Stimulated activated CD8-positive, alpha-beta memory T cell treated with anti-CD3 and anti-CD28 coated beads, Interleukin-15, amount 100 ng/mL, for 24 hours (primary cell): ENCODE measurements at regions not wholly inside any gene's neighbourhood (a gene's known extent, or its start where the extent isn't known, plus 50 kb on each side); places are given as distances from the start of the nearest gene placed in this dataset.
"Not testable (repeated sequence)": the region's sequence is repeated elsewhere in the genome, so short reads cannot be mapped to it uniquely, and the experiment has no call there.

Experiments used
- DNase-seq: peaks from one replicate; pipeline ENCODE4 v3.0.0-alpha.2; 2020; ENCODE audit warnings: low read depth

DNA sequence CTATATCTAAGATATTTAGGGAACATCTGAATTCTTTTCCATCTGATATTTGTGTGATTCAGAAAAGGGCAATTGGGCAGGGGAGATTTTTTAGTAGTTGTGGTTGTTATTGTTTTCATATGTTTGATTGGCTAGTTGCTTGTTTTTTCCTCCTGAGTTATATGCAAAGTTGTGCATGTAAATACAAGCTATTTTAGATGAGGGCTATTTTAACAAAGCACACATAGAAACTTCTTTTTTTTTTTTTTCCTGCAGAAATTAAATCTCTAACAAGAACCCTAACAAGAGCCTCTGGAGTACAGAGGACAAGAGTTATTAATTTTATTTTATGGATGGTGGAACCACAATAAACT, 559.1 kb downstream of the CETN3 start:
- DNase-seq: no peak

DNA sequence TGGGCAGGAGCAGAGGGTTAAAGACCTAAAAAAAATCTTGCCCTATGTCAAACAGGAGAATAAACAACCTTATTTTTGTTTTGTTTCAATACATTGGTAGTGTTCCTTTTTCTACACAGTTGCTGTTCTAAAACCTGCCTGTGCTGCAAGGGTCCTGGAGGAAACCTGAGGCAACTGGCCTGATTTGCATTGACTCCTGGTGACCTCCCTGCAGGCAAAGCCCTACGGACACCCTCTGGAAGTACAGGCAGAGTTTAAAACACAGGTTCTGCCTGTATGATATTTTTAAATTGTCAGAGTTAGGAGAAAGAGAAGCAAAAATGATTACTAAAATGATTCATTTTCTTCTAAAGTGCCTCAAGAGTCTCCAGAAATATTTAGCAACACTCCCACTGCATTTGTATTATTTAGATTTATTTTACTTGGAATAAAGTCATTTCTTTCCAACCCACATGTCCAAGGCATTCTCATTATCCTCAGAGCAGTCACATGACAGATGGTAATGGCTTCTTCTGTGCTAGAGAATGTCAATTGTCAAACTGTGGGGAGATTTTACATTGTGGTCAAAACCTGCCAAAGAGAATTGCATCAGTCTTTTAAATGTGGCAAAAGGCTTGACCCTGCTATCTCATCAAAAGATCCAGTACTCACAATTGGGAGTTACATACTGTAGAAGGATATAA, 559.6 kb downstream of the CETN3 start:
- DNase-seq: no peak

DNA sequence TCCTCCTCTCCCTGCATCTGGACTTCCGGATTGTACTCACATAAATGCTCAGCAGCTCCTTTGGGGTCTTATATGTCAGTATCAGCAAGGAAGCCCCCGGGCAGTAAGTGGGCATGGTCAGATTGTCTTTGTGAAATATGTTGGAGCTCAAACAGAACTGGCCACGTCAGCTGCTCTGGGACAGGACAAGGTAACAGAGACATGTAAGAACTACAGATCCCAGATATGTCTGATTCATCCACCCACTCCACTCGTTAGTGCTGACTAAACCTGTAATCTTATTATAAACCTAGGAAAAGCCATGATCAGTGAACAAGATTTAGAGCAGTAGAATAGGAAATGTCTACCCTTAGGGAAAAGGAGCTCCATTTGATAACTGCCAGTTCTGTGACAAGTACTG, 561.8 kb downstream of the CETN3 start:
- DNase-seq: no peak

DNA sequence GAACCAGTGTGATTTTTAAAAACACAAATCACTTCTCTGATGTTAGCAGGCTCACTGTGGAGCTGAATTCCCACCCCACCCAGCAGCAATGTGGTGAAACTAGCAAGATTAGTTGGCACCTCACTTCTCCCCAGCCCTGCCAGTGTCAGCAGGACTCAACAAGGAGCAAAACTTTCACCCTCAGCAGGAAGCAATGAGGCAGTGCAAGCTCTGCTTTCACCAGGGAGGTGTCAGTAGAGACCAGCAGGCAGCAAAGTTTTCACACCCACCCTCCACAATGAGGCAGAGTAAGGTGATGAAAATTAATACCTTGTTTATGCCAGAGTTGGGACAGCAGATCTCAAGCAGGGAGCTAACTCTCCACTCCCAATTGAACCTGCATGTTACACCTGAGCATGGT, 565.0 kb downstream of the CETN3 start:
- DNase-seq: no peak

DNA sequence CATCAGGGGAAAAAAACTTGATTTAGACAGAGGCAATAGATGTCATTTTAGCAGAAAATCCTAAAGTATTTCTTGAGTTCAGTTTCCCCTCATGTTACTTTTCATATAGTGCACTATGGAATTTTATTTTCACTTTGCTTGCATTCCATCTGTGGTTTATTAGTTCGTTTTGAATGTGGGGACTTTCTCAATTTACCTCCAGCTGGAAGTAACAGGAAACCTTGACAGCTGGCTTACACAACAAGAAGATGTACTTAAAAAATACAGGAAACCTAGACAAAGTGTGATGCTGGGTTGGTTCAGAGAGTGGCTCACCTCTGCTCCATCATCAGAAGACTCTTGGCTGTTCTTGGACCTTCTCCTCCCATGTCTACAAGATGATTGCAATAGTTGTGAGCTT, 567.0 kb downstream of the CETN3 start:
- no peak for DNase-seq

DNA sequence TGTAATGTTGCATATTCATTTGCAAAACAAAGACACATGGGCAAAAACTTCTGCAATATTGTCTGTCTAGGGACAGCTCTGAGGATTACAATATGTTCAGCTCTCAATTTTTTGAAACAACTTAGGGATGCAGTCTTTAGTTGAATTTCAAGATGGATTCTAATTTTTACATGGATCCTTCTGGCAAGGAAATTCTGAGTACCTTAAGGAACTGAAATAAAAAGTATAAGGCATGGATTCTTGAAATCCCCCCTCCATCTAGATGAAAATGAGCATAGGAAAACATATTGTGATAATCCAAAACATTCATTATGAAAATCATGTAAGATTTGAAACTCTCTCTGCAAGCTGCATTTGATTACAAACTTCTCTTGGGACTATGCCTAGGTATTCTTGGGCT, 568.6 kb downstream of the CETN3 start:
- no peak for DNase-seq

DNA sequence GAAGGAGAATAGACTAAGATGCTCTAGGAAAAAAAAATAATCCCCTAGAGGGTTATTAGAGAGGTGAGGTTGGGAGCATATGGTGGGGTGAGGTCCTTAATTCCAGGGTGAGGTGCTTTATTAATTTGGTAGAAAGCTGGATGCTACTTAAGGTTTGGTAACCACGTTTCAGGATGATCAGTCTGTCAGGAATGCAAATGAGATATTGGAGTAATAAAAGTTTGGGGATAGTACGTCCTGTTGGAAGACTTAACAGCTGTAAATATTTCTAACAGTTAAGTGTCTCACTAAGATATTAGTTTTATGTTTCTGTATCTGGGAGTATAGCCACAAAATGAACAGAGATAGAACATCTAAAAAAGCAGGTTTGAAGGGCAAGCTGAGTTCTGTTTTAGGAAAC, 578.9 kb downstream of the CETN3 start:
- DNase-seq: no peak

DNA sequence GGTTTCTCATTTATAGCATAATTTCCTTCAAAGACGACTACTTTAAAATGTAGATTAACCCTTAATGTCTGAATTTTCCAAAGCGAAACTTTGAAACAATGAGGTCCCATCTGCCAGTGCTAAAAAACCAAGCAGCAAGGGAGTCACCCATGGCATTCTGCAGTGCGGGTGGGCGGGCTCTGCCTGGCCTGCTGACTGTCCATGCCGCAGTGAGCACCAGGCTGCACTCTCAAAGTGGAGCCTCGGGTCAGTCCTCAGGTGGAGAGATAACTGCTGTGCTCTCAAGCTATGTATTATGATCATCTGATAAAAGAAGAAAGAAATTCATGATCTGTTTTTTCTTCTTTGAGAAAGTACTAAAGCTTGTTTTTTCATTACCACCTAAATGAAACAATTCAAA, 581.6 kb downstream of the CETN3 start:
- DNase-seq: no peak

DNA sequence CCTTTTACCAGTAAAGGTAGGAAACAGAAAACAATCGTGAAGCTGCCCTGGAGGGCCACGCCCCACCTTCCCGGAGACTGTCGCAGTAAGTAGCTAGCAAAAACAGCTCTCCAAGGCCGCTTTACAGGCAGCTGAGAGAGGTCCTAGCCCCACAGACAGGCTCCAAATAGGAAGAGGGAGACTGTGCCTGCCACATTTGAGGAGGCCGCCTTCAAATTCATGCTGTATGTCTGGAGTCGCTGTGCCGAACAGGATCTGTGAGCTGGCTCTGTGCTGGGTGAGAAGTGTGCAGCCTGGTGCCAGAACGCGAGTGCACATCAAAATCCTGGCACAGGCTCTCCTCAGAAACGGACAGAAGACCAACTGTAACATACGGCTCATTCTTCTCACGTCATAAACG, 582.2 kb downstream of the CETN3 start:
- no peak for DNase-seq

DNA sequence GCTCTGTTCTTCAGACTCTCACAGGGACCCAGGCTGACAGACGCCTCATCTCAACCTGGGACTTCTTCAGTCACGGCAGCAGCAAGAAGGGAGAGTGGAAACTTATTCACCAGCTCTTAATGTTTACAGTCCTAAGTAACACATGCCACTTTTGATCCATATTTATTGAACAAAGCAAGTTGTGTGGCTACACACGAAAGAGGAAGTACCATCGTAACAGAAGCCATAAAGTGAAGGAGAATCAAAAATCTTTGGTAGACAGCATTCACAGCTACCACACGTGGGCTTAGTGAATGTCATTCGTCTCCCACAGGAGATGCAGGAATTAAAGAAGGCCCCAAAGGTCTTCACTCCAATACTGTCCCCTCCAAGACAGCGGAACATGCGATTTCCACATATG, 582.6 kb downstream of the CETN3 start:
- DNase-seq: no peak

DNA sequence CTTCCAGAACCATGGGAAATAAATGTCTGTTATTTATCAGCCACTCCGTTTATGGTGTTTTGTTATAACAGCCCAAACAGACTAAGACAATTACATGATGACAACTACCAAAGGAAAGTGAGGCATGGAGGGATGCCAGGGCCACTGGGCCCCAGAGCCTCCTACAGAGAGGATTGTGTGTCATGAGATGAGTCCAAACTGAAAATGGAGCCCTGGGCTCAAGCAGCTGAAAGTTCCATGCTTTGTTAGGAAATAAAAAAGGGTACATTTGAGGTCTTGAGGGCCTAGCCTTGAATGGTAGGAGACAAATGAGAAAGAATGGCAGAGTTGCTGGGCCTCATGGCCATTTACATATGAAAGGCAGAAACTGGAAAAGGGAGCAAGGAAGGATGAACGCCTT, 586.5 kb downstream of the CETN3 start:
- no peak for DNase-seq

DNA sequence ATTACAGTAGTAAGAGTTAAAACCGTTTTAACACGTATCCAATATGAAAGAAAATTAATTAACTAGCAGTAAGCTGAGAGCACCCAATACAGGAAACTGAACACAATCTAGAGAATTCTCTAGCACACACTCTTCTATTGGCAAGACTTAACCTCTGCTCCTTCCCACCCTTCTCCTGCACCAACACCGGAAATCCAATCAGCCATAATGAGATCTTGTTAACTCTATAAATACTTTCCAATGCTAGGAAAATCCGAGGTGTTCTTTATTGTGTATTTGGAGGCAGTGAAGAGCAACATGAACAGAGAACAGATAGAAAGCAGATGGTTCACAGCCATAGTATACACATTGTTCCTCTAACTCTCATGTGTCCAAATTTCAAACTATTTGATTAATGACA, 591.7 kb downstream of the CETN3 start:
- no peak for DNase-seq

DNA sequence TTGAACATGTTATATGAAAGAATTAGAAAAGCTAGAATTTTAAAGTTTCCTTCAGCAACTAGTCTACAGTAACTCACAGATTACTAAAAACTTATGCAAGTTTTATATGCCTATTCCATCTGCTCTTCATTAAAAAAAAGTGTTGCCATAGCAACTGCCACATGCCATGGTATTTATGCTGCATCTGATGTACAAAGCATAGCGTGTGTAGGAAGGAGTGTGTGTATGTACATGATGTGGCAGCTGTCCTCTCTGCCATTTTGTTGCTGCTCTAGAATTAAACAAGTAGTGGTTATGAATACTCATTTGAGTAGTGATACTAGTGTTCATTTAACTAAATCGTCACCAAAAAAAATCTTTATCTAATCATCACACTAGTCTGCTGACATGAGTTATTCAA, 593.5 kb downstream of the CETN3 start:
- no peak for DNase-seq

DNA sequence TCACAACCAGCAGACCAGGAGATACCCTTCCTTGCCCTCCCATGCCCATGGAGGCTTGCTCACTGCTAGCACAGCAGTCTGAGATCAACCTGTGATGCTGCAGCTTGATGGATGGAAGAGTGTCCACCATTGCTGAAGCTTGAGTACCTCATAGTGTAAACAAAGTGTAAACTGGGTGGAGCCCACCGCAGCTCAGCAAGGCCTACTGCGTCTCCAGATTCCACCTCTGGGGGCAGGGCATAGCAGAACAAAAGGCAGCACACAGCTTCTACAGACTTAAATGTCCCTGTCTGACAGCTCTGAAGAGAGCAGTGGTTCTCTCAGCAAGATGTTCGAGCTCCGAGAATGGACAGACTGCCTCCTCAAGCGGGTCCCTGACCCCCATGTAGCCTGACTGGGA, 608.8 kb downstream of the CETN3 start:
- not testable (repeated sequence) for DNase-seq

DNA sequence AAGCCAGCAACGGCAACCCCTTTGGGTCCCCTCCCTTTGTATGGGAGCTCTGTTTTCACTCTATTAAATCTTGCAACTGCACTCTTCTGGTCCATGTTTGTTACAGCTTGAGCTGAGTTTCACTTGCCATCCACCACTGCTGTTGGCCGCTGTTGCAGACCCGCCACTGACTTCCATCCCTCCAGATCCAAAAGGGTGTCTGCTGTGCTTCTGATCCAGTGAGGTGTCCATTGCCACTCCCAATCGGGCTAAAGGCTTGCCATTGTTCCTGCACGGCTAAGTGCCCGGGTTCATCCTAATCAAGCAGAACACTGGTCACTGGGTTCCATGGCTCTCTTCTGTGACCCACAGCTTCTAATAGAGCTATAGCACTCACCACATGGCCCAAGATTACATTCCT, 615.1 kb downstream of the CETN3 start:
- not testable (repeated sequence) for DNase-seq

DNA sequence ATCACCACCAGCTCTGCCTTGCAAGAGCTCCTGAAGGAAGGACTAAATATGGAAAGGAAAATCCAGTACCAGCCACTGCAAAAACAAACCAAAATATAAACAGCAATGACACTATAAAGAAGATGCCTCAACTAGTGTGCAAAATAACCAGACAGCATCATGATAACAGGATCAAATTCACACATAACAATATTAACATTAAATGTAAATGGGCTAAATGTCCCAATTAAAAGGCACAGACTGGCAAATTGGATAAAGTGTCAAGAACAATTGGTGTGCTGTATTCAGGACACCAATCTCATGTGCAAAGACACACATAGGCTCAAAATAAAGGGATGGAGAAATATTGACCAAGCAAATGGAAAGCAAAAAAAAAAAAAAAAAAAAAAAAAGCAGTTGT, 629.8 kb downstream of the CETN3 start:
- not testable (repeated sequence) for DNase-seq

DNA sequence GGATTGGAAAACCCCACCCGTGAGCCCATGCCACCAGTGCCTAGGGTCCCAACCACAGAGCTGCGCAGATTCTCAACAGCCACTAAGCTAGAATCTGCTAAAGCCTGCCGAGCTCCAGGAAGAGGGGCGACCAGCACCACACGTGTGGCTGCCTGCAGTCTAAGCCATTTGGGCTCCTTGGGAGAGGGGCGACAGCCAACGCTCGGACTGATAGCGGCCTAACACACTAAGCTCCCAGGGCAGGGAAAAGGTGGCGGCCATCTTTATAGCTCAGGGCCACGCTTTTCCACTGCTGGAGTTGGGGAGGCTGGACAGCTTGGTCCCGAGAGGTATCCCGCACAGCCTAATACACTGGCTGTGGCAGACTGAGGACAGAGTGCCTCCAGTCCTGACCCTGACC, 631.8 kb downstream of the CETN3 start:
- DNase-seq: no peak

DNA sequence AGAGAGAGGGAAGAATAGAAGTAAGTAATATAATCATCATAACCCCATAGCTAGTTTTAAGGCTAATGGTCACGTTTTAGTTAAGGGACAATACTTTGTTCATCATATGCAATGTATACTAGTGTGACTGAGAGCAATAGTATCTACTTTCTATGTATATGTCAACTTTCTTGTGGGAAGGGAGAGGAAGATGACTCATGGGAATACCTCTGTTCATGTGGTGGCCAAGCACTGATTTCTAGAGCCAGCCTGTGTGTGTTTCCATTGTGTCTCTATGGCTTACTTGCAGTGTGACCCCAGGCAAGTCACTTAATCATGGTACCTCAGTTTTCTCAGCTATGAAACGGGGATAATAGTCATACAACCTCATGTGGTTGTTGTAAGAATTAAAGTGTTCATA, 639.6 kb downstream of the CETN3 start:
- DNase-seq: no peak

DNA sequence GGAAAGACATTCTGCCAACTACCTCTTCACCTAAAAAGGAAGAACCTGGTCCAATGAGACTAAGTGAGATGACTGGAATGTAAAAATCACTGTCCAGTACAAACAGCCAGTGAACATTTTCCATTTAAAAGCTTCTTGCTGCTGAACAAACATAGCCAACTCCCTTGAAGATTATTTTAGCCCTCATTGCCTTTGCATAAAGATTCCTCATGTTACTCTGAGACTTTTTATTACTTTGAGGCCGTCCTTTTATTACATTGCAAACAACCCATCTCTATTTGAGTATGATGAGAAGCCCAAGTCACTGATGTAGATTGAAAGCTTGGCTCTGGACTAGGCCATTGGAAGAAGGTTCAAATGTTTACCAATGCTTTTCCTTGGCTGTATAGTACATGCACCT, 649.8 kb downstream of the CETN3 start:
- DNase-seq: no peak

DNA sequence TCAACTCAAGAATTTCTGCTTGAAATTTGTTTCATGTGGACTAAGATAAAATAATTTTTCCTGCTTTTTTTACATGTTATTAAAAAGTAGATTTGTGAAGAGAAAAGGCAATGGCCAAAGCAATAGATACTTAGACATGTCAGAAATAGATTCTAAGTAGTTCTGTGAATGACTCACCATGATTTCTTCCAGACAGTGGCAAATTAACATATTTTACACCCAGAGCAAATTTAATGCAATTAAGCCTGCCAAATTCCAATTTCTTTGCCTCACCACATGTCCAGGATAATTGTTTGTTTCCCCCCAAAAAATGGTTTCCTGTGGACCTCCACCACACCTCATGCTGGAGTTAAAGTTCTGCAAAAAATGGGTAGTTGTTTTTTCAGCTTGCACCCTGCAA, 651.4 kb downstream of the CETN3 start:
- DNase-seq: no peak

DNA sequence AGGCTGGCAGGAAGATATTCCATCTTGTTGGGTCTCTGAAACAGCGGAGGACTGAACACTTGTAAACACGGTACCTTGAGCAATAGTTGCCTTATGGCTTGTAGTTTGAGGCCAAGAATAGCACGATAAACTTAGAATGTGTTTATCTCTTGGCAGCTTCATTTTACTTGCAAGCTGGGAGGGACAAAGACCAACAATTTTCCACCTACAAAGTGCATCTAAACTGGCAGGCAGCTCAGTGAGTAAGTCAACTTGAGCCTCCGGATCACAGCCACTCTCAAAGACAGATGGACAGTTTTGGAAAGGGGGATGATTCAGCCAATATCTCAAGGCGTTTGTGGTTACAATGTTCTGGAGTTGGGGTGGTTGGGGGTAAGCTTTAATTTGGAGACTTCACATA, 652.6 kb downstream of the CETN3 start:
- no peak for DNase-seq

DNA sequence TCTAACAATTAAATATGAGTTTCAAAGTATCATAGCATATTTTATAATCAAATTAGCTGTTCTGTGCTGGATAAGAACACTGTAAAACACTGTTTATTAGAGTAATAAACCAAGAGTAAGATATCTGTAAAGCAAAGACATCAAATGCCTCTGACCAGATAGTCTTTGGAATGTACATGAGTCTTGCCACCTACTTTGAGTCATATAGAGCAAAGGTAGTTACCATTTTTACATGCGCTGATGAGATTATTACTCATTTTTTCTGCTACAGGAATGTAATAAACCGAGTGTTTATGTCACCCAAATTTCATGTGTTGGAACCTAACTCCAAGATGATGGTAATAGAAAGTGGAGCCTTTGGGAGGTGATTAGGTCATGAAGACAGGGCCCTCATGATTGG, 654.5 kb downstream of the CETN3 start:
- no peak for DNase-seq

DNA sequence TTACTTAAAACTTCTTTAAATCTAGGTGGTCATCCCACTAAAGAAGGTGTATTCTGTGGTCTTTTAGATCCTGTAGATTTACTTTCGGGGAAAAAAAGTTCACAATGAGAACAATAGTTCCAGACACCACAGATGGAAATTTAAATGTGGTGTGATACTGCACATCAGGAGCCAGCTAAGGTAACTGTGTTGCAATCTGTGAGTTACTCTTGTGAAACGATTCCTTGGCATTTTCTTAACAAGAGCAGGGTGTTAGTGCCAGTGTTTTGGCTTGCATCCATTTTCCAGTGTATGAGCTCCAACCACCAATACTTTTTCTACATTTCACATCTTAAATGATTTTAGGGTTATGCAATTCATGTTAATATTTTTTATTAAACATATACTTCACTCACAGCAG, 674.5 kb downstream of the CETN3 start:
- no peak for DNase-seq

DNA sequence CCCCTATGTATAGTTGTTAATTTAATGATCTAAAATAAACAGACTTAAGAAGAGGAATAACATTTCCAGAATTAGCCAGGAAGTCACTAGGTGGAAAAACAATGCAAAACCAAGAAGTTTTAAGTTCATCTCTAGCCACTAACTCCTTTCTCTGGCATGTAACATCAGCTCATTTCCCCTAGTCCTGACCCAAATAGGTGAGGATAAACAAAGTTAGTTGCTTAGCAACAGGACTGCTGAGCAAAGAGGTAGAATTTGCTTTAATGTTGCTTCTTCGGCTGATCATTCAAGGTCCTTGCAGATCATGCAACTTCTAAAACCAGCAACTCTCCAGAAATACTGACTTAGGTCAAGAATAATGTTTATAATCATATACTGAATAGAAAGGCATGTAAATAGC, 675.8 kb downstream of the CETN3 start:
- no peak for DNase-seq
